ENCODE measurements at regions not wholly inside any gene's neighbourhood (a gene's known extent, or its start where the extent isn't known, plus 50 kb on each side); places are given as distances from the start of the nearest gene placed in this dataset.

DNA sequence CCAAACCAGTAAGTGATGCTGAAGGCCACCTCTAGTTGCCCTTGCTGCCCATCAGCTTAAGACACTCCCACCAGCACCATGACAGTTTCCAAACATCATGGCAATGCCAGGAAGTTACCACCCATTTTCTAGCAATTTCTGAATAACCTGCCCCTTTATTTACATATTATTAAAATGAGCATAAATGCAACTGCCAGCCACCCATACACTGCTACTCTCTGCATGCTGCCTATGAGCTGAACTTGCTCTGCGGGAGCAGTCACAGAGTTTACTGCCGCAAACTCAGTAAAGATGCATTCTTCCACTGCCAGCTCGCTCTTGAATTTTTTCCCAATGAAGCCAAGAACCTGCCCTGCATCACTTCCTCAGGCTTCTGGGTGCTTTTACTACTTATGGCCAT lies 212.6 kb downstream of the SH2D4B start:
- TF ChIP-seq, protein P1, sequence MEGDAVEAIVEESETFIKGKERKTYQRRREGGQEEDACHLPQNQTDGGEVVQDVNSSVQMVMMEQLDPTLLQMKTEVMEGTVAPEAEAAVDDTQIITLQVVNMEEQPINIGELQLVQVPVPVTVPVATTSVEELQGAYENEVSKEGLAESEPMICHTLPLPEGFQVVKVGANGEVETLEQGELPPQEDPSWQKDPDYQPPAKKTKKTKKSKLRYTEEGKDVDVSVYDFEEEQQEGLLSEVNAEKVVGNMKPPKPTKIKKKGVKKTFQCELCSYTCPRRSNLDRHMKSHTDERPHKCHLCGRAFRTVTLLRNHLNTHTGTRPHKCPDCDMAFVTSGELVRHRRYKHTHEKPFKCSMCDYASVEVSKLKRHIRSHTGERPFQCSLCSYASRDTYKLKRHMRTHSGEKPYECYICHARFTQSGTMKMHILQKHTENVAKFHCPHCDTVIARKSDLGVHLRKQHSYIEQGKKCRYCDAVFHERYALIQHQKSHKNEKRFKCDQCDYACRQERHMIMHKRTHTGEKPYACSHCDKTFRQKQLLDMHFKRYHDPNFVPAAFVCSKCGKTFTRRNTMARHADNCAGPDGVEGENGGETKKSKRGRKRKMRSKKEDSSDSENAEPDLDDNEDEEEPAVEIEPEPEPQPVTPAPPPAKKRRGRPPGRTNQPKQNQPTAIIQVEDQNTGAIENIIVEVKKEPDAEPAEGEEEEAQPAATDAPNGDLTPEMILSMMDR (IDR thresholded peaks at IDR 0.05), result no peak
- no peak for TF ChIP-seq POLR2A (IDR thresholded peaks at IDR 0.05)
- no peak for TF ChIP-seq EP300 (IDR thresholded peaks at IDR 0.05)

Measured in stomach (tissue), 4 donors.